ENCODE measurements at regions not wholly inside any gene's neighbourhood (a gene's known extent, or its start where the extent isn't known, plus 50 kb on each side); places are given as distances from the start of the nearest gene placed in this dataset.
"Not testable (repeated sequence)": the region's sequence is repeated elsewhere in the genome, so short reads cannot be mapped to it uniquely, and the experiment has no call there.

DNA sequence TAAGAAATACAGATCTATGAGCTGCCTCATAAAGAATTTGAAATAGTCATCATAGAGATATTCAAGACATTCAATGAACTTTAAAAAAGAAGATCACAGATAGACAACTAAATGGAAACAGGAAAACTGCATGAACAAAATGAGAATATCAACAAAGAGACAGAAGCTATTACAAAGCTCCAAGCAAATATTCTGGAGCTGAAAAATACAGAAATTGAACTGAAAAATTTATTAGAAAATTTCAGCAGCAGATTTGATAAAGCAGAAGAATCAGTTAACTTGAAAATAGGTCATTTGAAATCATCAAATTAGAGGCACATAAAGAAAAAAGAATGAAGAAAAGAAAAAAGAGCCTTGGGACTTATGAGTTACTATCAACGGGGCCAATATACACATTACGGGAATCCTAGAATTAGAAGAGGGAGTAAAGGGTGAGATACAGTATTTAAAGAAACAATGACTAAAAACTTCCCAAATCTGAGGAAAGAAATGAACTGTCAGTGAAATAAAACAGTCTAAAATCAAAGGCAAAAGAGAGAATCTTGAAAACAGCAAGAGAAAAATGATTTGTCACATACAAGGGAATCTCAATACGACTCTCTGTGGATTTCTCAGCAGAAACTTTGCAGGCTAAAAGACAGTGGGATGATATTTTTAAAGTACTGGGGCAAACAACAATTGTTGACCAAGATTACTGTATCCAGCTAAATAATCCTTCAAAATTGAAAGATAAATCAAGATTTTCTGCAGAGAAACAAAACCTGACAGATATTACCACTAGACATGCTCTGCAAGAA, 641.6 kb downstream of the ANKRD50 start:
- Histone ChIP-seq H3K9me3 (ENCODE audit: control insufficient read depth, insufficient read depth, low read length) (peaks cover 8% of the 10 kb centered on the region), H3K27ac (ENCODE audit: low read length) (no peak overlapping the region), H3K36me3 (ENCODE audit: control insufficient read depth, insufficient read depth, low read length) (no peaks in the 10 kb centered on the region), H3K27me3 (ENCODE audit: control insufficient read depth, insufficient read depth, low read length) (no peaks in the 10 kb centered on the region), H3K4me3 (ENCODE audit: low read length) (no peak overlapping the region), H3K4me1 (ENCODE audit: control insufficient read depth, insufficient read depth, low read length) (no peaks in the 10 kb centered on the region)
- Mint-ChIP-seq H3K9me3 (peaks cover 28 to 32% of the 10 kb centered on the region in 2 donors), H3K4me1 (no peaks in the 10 kb centered on the region), H3K27me3 (ENCODE audit: low read depth in 2 of 2) (no peaks in the 10 kb centered on the region), H3K27ac (no peak overlapping the region), H3K36me3 (peaks cover 19% of the 10 kb centered on the region), H3K4me3 (no peak overlapping the region)
- intact Hi-C loops (cut with micrococcal nuclease) = no loop called here
- TF ChIP-seq, protein P1, sequence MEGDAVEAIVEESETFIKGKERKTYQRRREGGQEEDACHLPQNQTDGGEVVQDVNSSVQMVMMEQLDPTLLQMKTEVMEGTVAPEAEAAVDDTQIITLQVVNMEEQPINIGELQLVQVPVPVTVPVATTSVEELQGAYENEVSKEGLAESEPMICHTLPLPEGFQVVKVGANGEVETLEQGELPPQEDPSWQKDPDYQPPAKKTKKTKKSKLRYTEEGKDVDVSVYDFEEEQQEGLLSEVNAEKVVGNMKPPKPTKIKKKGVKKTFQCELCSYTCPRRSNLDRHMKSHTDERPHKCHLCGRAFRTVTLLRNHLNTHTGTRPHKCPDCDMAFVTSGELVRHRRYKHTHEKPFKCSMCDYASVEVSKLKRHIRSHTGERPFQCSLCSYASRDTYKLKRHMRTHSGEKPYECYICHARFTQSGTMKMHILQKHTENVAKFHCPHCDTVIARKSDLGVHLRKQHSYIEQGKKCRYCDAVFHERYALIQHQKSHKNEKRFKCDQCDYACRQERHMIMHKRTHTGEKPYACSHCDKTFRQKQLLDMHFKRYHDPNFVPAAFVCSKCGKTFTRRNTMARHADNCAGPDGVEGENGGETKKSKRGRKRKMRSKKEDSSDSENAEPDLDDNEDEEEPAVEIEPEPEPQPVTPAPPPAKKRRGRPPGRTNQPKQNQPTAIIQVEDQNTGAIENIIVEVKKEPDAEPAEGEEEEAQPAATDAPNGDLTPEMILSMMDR (IDR thresholded peaks at IDR 0.05) = no peak
- ATAC-seq (no peak), DNase-seq (no peak)
- WGBS (ENCODE audit: insufficient coverage) = 95% methylated on average over 2 of the region's 3 CpGs

DNA sequence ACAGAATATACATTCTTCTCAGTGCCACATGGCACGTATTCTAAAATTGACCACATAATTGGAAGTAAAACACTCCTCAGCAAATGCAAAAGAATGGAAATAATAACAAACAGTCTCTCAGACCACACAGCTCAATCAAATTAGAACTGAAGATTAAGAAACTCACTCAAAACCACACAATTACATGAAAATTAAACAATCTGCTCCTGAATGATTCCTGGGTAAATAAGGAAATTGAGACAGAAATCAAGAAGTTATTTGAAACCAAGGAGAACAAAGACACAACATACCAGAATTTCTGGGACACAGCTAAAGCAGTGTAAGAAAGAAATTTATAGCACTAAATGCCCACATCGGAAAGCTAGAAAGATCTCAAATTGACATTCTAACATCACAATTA, 637.3 kb downstream of the ANKRD50 start:
- Mint-ChIP-seq H3K9me3 (peaks cover 29 to 32% of the 10 kb centered on the region in 2 donors), H3K36me3 (peaks cover 18% of the 10 kb centered on the region)
- H3K4me3 ChIP-seq (ENCODE audit: low read length); H3K4me1 Mint-ChIP-seq; ATAC-seq; H3K4me3 Mint-ChIP-seq; H3K27ac Mint-ChIP-seq; H3K36me3 ChIP-seq (ENCODE audit: control insufficient read depth, insufficient read depth, low read length); H3K27me3 Mint-ChIP-seq (ENCODE audit: low read depth in 2 of 2); H3K27me3 ChIP-seq (ENCODE audit: control insufficient read depth, insufficient read depth, low read length); DNase-seq; H3K9me3 ChIP-seq (ENCODE audit: control insufficient read depth, insufficient read depth, low read length); intact Hi-C loops (cut with micrococcal nuclease); H3K27ac ChIP-seq (ENCODE audit: low read length); H3K4me1 ChIP-seq (ENCODE audit: control insufficient read depth, insufficient read depth, low read length): not testable (repeated sequence)
- WGBS (ENCODE audit: insufficient coverage) = 93% methylated on average over 1 of the region's 2 CpGs

DNA sequence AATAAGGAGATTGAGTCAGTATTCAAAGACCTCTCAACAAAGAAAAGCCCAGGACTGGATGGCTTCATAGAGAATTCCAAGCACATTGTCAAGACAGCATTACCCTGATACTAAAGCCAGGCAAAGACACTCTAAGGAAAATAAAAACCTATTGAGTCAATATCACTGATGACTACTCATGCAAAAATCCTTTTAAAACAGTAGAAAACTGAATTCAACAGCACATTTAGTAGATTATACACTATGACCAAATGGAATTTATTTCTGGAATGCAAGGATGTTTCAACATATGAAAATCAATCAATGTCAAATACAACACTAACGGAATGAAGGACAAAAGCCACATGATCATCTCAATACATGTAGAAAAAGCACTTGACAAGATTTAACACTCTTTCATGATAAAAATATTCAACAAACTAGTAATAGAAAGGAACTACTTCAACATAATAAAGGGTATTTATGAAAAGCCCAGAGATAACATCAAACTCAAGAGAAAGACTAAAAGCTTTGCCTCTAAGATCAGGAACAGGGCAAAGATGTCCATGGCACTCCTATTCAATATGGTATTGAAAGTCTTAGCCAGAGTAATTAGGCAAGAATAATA, 633.3 kb downstream of the ANKRD50 start:
- Mint-ChIP-seq H3K27me3 (ENCODE audit: low read depth in 2 of 2) (no peaks in the 10 kb centered on the region), H3K27ac (no peak overlapping the region), H3K4me1 (no peaks in the 10 kb centered on the region), H3K4me3 (no peak overlapping the region), H3K9me3 (peaks cover 11 to 13% of the 10 kb centered on the region in 2 donors), H3K36me3 (no peaks in the 10 kb centered on the region)
- 100% methylated on average over 1 of the region's 1 CpG for WGBS (ENCODE audit: insufficient coverage)
- DNase-seq (no peak), ATAC-seq (no peak)
- no peaks in the 10 kb centered on the region for H3K27me3 ChIP-seq (ENCODE audit: control insufficient read depth, insufficient read depth, low read length)
- intact Hi-C loops (cut with micrococcal nuclease) = no loop called here
- H3K9me3 ChIP-seq (ENCODE audit: control insufficient read depth, insufficient read depth, low read length) = no peaks in the 10 kb centered on the region
- TF ChIP-seq, protein P1 (IDR thresholded peaks at IDR 0.05) = no peak
- H3K36me3 ChIP-seq (ENCODE audit: control insufficient read depth, insufficient read depth, low read length) = no peaks in the 10 kb centered on the region
- no peak overlapping the region for H3K4me3 ChIP-seq (ENCODE audit: low read length)
- H3K4me1 ChIP-seq (ENCODE audit: control insufficient read depth, insufficient read depth, low read length) = no peaks in the 10 kb centered on the region
- H3K27ac ChIP-seq (ENCODE audit: low read length) = no peak overlapping the region

- no peaks in the 10 kb centered on the region for H3K27me3 Mint-ChIP-seq (ENCODE audit: low read depth in 2 of 2)
- H3K27ac ChIP-seq (ENCODE audit: low read length) = no peak overlapping the region
- no peak for ATAC-seq
- H3K36me3 Mint-ChIP-seq = no peaks in the 10 kb centered on the region
- H3K27ac Mint-ChIP-seq = no peak overlapping the region
- H3K36me3 ChIP-seq (ENCODE audit: control insufficient read depth, insufficient read depth, low read length) = no peaks in the 10 kb centered on the region
- no peaks in the 10 kb centered on the region for H3K27me3 ChIP-seq (ENCODE audit: control insufficient read depth, insufficient read depth, low read length)
- H3K9me3 Mint-ChIP-seq = peaks cover 5 to 6% of the 10 kb centered on the region in 2 donors
- no peak for DNase-seq
- H3K4me3 ChIP-seq (ENCODE audit: low read length) = no peak overlapping the region
- intact Hi-C loops (cut with micrococcal nuclease) = no loop called here
- TF ChIP-seq, protein P1 (IDR thresholded peaks at IDR 0.05) = no peak
- no peaks in the 10 kb centered on the region for H3K9me3 ChIP-seq (ENCODE audit: control insufficient read depth, insufficient read depth, low read length)
- no peaks in the 10 kb centered on the region for H3K4me1 Mint-ChIP-seq
- no peak overlapping the region for H3K4me3 Mint-ChIP-seq
- WGBS (ENCODE audit: insufficient coverage) = 73% methylated on average over 4 of the region's 4 CpGs
- H3K4me1 ChIP-seq (ENCODE audit: control insufficient read depth, insufficient read depth, low read length) = no peaks in the 10 kb centered on the region
These were observed 628.8 kb downstream of the ANKRD50 start for GRCh38 chr4:124083711-124084110.
